Mononuclear cell (primary cell): ENCODE measurements at regions not wholly inside any gene's neighbourhood (a gene's known extent, or its start where the extent isn't known, plus 50 kb on each side); places are given as distances from the start of the nearest gene placed in this dataset.
"Not testable (repeated sequence)": the region's sequence is repeated elsewhere in the genome, so short reads cannot be mapped to it uniquely, and the experiment has no call there.

ENCODE experiments used
- H3K27me3 ChIP-seq: 2 replicates; pipeline ENCODE4 v1.6.0; 2011; ENCODE audit warnings: low read length, control low read depth; ENCODE audit not compliant: insufficient read depth
- H3K4me1 ChIP-seq: 2 replicates; pipeline ENCODE4 v1.5.1; 2011; ENCODE audit warnings: mild to moderate bottlenecking, low read length, control low read depth; ENCODE audit not compliant: insufficient read depth
- H3K4me3 ChIP-seq: 2 replicates; pipeline ENCODE4 v1.5.1; 2011; ENCODE audit warnings: mild to moderate bottlenecking, low read length, moderate library complexity
- H3K9me3 ChIP-seq: 2 replicates; pipeline ENCODE4 v1.5.1; 2011; ENCODE audit warnings: low read depth, mild to moderate bottlenecking, control low read depth, low read length

- Histone ChIP-seq H3K9me3 (no peaks in the 10 kb centered on the region), H3K27me3 (peaks cover 8% of the 10 kb centered on the region), H3K4me3 (no peak overlapping the region), H3K4me1 (no peaks in the 10 kb centered on the region)
Observed at GRCh38 chr9:88870627-88871026, 120.6 kb upstream of the S1PR3 start.

- no peaks in the 10 kb centered on the region for H3K4me1 ChIP-seq
- H3K4me3 ChIP-seq: no peak overlapping the region
- H3K9me3 ChIP-seq: no peaks in the 10 kb centered on the region
- H3K27me3 ChIP-seq: peaks cover 7% of the 10 kb centered on the region
Observed at GRCh38 chr9:88871669-88872068, 119.6 kb upstream of the S1PR3 start.

DNA sequence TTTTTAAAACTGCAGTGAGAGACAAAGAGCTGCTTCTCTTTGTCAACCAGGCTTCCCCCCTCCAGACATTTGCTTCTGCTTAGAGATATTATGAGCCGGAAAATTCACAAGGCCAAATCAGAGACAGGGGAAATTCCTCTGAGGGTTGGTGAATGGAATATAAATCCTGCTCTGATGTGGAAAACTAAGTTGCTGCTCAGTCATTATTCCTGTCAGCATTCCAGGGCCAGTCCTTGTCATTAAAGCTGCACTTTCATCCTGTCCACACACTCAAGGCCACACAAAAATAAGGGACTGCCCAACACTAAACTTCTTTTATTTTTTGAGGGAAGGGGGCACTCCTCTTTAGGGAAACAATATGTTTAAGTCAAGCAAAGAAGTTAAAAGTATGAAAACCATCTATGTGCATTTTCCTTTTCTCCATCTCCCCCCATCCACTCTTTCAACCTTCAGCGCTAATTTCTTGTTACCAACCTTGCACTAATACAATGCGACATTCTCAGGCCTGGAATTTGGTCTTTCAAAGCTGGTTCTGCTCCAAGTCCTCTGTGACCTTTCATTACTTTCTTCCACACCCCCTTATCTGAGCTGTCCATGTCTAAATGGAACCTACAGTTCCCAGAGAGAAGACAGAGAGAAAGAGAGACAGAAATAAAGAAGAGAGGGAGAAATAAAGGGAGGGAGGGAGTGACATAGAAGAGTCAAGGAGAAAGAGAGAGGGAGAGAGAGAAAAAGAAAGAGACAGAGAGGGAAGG is 118.9 kb upstream of the S1PR3 start:
- Histone ChIP-seq H3K27me3 (peaks cover 5% of the 10 kb centered on the region), H3K4me1 (no peaks in the 10 kb centered on the region), H3K9me3 (no peaks in the 10 kb centered on the region), H3K4me3 (no peak overlapping the region)

DNA sequence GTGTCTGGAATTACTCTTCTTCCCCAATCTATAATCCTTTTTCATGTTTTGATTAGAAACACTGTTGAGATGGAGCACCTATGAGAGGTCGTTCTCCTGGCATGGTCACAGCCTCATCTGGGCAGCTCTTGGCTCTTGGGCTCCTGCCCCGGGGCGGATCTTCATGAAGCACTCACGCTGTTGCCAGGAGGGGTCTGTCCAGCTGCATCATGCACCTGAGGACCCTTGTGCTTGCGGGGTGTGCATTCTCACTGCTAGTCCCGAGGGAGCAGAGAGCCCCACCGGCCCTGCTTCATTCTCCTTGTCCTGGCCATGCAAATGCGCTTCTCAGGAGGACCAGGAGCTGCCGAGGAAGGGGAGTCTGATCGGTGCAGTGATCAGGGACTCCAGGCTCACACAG is 117.6 kb upstream of the S1PR3 start:
- no peak overlapping the region for H3K4me3 ChIP-seq
- H3K9me3 ChIP-seq: no peaks in the 10 kb centered on the region
- peaks cover 5% of the 10 kb centered on the region for H3K27me3 ChIP-seq
- H3K4me1 ChIP-seq: no peaks in the 10 kb centered on the region

DNA sequence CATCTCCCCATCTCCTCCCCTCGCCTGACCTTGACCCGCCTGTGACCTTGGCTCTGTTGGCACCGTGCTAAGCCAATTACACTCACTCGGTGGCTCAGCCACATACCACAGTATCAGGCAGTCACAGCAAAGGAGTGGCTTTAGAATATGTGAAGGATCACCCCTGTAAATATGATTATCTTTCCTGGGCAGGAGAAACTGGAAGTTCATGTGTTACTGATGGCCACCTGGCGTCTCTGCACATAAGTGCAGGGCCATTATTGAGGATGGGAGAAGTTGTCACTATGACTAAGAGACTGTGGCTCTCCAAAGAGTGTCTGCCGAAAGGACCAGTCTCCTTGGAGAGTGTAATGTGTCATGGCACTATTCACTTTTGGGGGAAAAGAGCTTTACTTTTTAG is 116.9 kb upstream of the S1PR3 start:
- Histone ChIP-seq H3K4me3 (no peak overlapping the region), H3K9me3 (no peaks in the 10 kb centered on the region), H3K4me1 (no peaks in the 10 kb centered on the region), H3K27me3 (peaks cover 5% of the 10 kb centered on the region)

- no peaks in the 10 kb centered on the region for H3K9me3 ChIP-seq
- no peak overlapping the region for H3K4me3 ChIP-seq
- H3K27me3 ChIP-seq: peaks cover 5% of the 10 kb centered on the region
- no peaks in the 10 kb centered on the region for H3K4me1 ChIP-seq
Observed at GRCh38 chr9:88875400-88876120, 115.7 kb upstream of the S1PR3 start.

DNA sequence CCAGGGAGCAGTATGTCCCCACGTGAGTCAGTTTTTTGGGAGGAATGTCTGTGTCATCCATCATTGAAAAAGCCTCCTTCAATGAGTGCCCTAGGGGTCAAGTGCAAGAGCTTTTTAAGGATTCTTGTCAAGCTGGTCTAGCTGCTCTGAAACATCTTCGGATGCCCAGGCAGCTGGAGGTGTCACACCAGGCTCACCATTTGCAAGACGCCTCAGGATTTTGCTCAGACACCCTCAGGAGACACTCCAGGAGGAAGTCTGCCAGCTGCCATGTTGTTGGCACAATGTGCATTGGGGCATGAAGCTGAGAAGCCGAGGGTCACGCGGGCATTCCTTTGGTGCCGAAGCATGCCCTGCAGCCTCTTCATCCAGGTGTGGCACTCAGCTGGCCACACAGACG is 111.1 kb upstream of the S1PR3 start:
- Histone ChIP-seq H3K4me1 (no peaks in the 10 kb centered on the region), H3K27me3 (peaks cover 5% of the 10 kb centered on the region), H3K4me3 (no peak overlapping the region), H3K9me3 (no peaks in the 10 kb centered on the region)

DNA sequence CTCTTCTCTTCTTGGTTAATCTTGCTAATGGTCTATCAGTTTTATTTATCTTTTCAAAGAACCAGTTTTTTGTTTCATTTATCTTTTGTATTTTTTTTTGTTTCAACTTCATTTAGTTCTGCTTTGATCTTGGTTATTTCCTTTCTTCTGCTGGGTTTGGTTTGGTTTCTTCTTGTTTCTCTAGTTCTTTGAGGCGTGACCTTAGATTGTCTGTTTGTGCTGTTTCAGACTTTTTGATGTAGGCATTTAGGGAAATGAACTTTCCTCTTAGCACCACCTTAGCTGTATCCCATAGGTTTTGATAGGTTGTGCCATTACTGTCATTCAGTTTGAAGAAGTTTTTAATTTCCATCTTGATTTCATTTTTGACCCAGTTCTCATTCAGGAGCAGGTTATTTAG is 107.0 kb upstream of the S1PR3 start:
- not testable (repeated sequence) for H3K9me3 ChIP-seq, H3K4me3 ChIP-seq, H3K4me1 ChIP-seq, H3K27me3 ChIP-seq

- H3K4me1 ChIP-seq, H3K27me3 ChIP-seq, H3K4me3 ChIP-seq, H3K9me3 ChIP-seq: not testable (repeated sequence)
Observed at GRCh38 chr9:88886762-88887161, 104.5 kb upstream of the S1PR3 start.

DNA sequence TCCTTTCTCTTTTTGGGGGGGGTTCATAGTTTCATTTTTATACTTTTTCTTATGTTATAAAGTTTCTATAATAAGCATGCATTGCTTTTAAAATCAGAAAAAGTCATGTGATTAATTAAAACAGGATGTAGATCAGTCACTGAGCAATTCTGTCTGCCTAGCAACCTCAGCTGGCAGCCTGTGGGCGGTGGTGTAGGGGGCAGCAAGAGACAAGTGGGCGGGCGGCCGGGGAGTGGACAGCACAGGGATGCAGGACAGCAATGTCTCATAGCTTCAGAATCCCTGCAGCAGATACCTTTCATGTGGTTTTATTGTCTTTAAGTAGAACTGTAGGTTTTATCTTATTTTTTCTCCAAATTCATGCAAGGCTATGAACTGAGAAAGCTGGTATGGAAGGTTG is 101.9 kb upstream of the S1PR3 start:
- Histone ChIP-seq H3K9me3 (no peaks in the 10 kb centered on the region), H3K27me3 (peaks cover 8% of the 10 kb centered on the region), H3K4me1 (peaks cover 4% of the 10 kb centered on the region), H3K4me3 (no peak overlapping the region)

DNA sequence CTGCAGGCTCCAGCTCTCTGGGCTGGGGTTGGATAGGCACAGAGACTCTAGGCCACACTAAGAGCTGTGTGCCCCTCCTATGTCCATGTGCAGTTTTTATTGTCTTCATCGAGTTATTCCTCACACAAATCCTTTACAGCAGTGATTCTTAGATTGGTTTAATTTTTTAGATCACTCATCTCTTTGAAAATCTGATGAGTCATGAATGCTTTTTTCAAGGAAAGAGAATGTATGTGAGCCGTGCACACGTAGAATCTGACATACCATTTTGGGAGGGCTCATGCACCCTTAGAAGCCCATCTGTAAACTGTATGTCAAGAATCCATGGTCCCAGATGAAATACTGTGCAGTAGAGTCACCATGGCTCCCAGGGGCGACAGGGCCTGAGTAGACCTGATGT is 100.7 kb upstream of the S1PR3 start:
- H3K4me3 ChIP-seq: no peak overlapping the region
- H3K27me3 ChIP-seq: peaks cover 12% of the 10 kb centered on the region
- peaks cover 4% of the 10 kb centered on the region for H3K4me1 ChIP-seq
- no peaks in the 10 kb centered on the region for H3K9me3 ChIP-seq

DNA sequence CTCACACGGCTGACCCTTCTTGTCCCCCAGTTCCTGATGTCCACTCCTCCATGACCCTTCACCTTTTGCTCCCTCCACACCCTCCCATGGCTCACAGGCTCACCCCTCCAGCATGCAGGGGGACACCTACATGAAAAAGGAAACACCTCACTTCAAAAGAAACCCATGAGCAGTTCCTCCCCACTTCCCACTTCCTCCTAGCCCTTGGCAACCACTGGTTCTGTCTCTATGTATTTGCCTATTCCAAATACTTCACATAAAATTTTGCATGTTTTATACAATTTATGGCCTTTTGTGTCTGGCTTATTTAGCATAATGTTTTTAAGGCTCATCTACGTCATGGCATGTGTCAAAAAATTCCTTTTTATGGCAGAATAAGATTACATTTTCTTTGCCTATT is 100.2 kb upstream of the S1PR3 start:
- H3K4me3 ChIP-seq: no peak overlapping the region
- H3K4me1 ChIP-seq: peaks cover 4% of the 10 kb centered on the region
- H3K27me3 ChIP-seq: peaks cover 17% of the 10 kb centered on the region
- H3K9me3 ChIP-seq: no peaks in the 10 kb centered on the region

DNA sequence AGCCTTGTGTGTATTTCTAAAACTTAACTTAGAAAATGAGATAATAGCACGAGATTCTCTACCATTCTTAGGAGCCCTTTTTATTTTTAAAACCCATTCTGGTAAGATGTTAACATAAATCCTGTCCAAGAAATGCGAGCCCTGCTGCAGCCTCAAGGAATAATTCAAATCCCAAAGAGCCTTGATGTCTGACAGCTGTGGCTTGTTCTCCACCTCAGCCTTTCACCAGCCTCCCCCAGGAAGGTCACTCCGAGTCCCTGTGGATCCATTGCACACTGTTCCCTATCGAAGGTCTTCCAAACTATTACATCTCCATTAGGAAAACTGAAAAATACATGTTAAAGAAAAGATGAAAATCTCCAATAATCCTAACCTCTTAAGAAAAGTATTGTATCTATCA is 98.5 kb upstream of the S1PR3 start:
- H3K9me3 ChIP-seq: no peaks in the 10 kb centered on the region
- no peak overlapping the region for H3K4me3 ChIP-seq
- peaks cover 4% of the 10 kb centered on the region for H3K4me1 ChIP-seq
- peaks cover 19% of the 10 kb centered on the region for H3K27me3 ChIP-seq

DNA sequence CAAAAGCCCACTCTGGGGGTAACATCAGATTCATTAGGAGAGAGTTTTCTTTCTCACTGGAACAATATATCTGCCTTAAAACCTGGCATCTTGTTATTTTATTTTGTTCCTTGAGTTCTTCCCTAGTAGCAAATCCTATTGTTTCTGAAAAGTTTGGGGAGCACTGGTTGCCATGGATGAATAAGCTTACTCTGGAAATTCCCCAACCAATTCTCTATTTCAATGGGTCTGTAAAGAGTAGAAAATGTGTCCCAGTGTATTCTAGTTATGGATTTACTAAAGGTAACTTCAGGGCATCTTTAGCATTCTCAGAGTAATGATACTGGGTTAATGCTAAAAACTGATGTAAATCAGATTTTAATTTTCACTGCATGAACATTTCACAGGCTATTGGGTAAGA is 94.2 kb upstream of the S1PR3 start:
- Histone ChIP-seq H3K9me3 (no peaks in the 10 kb centered on the region), H3K27me3 (peaks cover 30% of the 10 kb centered on the region), H3K4me1 (no peaks in the 10 kb centered on the region), H3K4me3 (no peak overlapping the region)

GRCh38 chr9:88898039-88898720 is 93.1 kb upstream of the S1PR3 start:
- H3K4me3 ChIP-seq: no peak overlapping the region

More at GRCh38 chr9:88898039-88898720, 93.1 kb upstream of the S1PR3 start:
- Histone ChIP-seq H3K4me1 (no peaks in the 10 kb centered on the region), H3K27me3 (peaks cover 30% of the 10 kb centered on the region), H3K9me3 (no peaks in the 10 kb centered on the region)
